GM10266 (cell line): ENCODE measurements at regions not wholly inside any gene's neighbourhood (a gene's known extent, or its start where the extent isn't known, plus 50 kb on each side); places are given as distances from the start of the nearest gene placed in this dataset.

Source experiments
- DNase-seq: peaks from one replicate; pipeline ENCODE4 v3.0.0; 2012; ENCODE audit errors: extremely low spot score
- TF ChIP-seq, protein P1 (sequence below): IDR thresholded peaks from 2 replicates; pipeline ENCODE4 v1.5.1; 2012; ENCODE audit warnings: mild to moderate bottlenecking, low read depth; ENCODE audit not compliant: control insufficient read depth, insufficient read depth; ENCODE audit errors: missing control alignments

DNA sequence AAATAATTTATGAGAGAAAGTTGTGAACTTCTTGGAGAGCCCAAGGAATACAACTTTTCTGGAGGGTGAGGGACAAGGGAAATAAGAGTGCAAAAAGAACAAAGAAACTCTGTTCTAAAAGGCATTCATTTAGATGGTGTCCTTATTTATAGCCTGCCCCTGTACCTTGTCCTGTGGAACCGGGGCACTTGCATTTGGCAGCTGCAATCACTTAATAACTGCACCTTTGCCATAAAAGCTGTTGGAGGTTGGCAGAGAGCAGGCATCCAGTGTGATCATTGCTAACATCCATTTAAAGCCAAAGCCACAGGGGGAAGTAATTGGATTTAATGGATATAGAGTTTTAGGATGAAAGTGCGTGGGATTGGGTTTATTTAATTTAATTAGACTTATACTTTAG is 50.8 kb upstream of the SGK1 start:
- TF ChIP-seq, protein P1, sequence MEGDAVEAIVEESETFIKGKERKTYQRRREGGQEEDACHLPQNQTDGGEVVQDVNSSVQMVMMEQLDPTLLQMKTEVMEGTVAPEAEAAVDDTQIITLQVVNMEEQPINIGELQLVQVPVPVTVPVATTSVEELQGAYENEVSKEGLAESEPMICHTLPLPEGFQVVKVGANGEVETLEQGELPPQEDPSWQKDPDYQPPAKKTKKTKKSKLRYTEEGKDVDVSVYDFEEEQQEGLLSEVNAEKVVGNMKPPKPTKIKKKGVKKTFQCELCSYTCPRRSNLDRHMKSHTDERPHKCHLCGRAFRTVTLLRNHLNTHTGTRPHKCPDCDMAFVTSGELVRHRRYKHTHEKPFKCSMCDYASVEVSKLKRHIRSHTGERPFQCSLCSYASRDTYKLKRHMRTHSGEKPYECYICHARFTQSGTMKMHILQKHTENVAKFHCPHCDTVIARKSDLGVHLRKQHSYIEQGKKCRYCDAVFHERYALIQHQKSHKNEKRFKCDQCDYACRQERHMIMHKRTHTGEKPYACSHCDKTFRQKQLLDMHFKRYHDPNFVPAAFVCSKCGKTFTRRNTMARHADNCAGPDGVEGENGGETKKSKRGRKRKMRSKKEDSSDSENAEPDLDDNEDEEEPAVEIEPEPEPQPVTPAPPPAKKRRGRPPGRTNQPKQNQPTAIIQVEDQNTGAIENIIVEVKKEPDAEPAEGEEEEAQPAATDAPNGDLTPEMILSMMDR, result no peak
- DNase-seq, result no peak
